T-helper 1 cell (primary cell): ENCODE measurements at regions not wholly inside any gene's neighbourhood (a gene's known extent, or its start where the extent isn't known, plus 50 kb on each side); places are given as distances from the start of the nearest gene placed in this dataset.

ENCODE experiments used
- DNase-seq, 5 donors: peaks; one replicate each; pipeline ENCODE4 v3.0.0-alpha.2; 2012 to 2020

DNA sequence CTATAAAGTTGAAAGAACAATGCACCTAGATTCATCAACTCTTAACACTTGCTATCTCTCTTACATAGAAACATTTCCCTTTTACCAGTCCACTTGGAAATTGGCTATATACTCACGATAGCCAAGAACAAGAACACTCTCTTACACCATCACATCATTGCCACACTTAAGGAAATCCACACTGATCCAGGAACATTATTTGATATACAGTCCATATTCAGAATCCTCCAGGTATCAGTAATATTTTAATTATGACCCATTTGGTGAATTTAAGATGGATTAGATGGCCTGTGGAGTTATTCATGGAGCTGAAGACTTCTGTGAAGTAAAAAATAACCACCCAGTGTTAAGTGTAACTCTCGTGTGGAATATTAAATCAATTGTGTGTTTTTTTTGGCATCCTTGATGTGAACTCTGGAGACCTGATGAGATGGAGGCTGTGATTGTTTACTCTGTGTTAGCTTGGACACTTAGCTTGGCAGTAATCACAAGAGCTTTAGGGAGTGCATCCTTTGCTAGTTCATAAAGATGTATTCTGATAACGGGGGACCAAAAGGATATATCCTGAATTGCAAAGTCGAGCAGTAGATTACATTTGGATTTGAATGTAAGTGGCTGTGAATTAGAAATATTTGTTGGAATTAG is 52.0 kb upstream of the ABL1 start:
- DNase-seq: no peak

GRCh38 chr9:130785053-130785452 is 50.0 kb upstream of the ABL1 start:
- no peak for DNase-seq
